K562 (cell line): ENCODE measurements at regions not wholly inside any gene's neighbourhood (a gene's known extent, or its start where the extent isn't known, plus 50 kb on each side); places are given as distances from the start of the nearest gene placed in this dataset.

ENCODE experiments used
- BACH1 ChIP-seq: fragments of 200-800 bp; sonication (Bioruptor generic); IDR thresholded peaks from 2 replicates; pipeline ENCODE4 v1.6.1; 2016; ENCODE audit warnings: missing genetic modification characterization, missing compliant biosample characterization
- DDX20 ChIP-seq: fragments of 450-650 bp; IDR thresholded peaks from 2 replicates; pipeline ENCODE4 v1.6.1; 2016; ENCODE audit warnings: missing genetic modification characterization, low read depth, mild to moderate bottlenecking, missing compliant biosample characterization, moderate library complexity
- EHMT2 ChIP-seq: fragments of 450-650 bp; IDR thresholded peaks from 2 replicates; pipeline ENCODE4 v1.6.1; 2018; ENCODE audit warnings: antibody characterized with exemption
- MTF1 ChIP-seq: fragments of 250-450 bp; sonication (Bioruptor Pico); IDR thresholded peaks from 2 replicates; pipeline ENCODE4 v1.9.0; 2021; ENCODE audit warnings: moderate library complexity, mild to moderate bottlenecking, inconsistent platforms, borderline replicate concordance
- NR2C1 ChIP-seq, 2 experiments: fragments of 450-650 bp; IDR thresholded peaks; 2 replicates each; pipeline ENCODE4 v1.6.1; 2017; ENCODE audit warnings: mild to moderate bottlenecking in 2 of 2, antibody characterized with exemption in 1 of 2, inconsistent platforms in 1 of 2, missing compliant biosample characterization in 1 of 2, missing genetic modification characterization in 1 of 2
- PURB ChIP-seq: sonication (generic); formaldehyde crosslinking; IDR thresholded peaks from 2 replicates; pipeline ENCODE4 v1.9.0; 2021; ENCODE audit warnings: low read depth, mild to moderate bottlenecking, missing genetic modification reagents
- SIRT6 ChIP-seq: IDR thresholded peaks from one replicate; pipeline ENCODE4 v1.6.1; 2012; ENCODE audit warnings: low read depth, mild to moderate bottlenecking, control low read depth, inconsistent platforms, low read length, moderate library complexity
- TCFL5 ChIP-seq: fragments of 250-450 bp; sonication (Bioruptor Pico); conservative IDR thresholded peaks from 2 replicates; pipeline ENCODE4 v1.6.1; 2021; ENCODE audit warnings: mild to moderate bottlenecking, moderate library complexity, matching md5 sums
- ZBED1 ChIP-seq: IDR thresholded peaks from 2 replicates; pipeline ENCODE4 v1.6.1; 2014
- ZNF431 ChIP-seq: sonication (generic); formaldehyde crosslinking; IDR thresholded peaks from 2 replicates; pipeline ENCODE4 v1.8.0; 2022; ENCODE audit warnings: mild to moderate bottlenecking, missing genetic modification reagents
- TF ChIP-seq, protein P1 (sequence below): fragments of 250-450 bp; sonication (Bioruptor Pico); IDR thresholded peaks from 2 replicates; pipeline ENCODE4 v1.8.0; 2022; ENCODE audit warnings: moderate library complexity, mild to moderate bottlenecking, inconsistent platforms
- TF ChIP-seq, protein P2 (sequence below): fragments of 250-450 bp; sonication (Bioruptor Pico); IDR thresholded peaks from 2 replicates; pipeline ENCODE4 v1.9.0; 2021; ENCODE audit warnings: mild to moderate bottlenecking, inconsistent platforms
- TF ChIP-seq, protein P3 (sequence below), 2 experiments: fragments of 450-650 bp; formaldehyde crosslinking in 1 of 2; IDR thresholded peaks; 2 replicates each; pipeline versions ENCODE4 v1.4.0 to v1.6.1; 2014 to 2020; ENCODE audit warnings: mild to moderate bottlenecking in 2 of 2, borderline replicate concordance in 1 of 2, low read depth in 1 of 2

DNA sequence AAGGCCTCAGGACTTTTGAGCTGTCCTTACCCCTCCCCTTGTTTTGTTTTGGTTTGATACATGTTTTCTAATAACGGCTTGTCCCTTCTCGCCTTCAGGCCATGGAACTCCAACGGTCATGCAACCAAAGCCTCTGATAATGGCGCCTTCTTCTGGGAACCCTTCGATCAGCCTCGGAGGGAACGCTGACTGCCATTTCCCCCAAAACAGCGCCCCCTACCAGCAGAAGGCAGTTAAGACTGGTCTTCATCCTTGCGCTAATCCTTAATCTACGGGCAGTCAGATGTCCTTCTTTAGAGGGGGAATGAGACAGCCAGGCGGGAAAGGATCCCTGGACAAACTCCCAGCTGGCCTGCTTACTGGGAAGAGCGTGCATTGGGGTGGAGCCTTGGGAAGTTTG lies 276.6 kb downstream of the ICE1 start (continued):
- TF ChIP-seq, protein P1, sequence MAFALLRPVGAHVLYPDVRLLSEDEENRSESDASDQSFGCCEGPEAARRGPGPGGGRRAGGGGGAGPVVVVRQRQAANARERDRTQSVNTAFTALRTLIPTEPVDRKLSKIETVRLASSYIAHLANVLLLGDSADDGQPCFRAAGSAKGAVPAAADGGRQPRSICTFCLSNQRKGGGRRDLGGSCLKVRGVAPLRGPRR, result no peak
- TF ChIP-seq BACH1 (tag) (no peak), ZNF431 (no peak), EHMT2 (peak; percentile 39; the same call in 1 of the 2 replicates), MTF1 (no peak), ZBED1 (no peak), NR2C1 (IDR thresholded peaks at IDR 0.05) (no peak), NR2C1 (tag; IDR thresholded peaks at IDR 0.05) (no peak), SIRT6 (no peak), DDX20 (no peak), PURB (no peak), TCFL5 (CRISPR knock-in tag) (no peak)
- TF ChIP-seq, protein P2, sequence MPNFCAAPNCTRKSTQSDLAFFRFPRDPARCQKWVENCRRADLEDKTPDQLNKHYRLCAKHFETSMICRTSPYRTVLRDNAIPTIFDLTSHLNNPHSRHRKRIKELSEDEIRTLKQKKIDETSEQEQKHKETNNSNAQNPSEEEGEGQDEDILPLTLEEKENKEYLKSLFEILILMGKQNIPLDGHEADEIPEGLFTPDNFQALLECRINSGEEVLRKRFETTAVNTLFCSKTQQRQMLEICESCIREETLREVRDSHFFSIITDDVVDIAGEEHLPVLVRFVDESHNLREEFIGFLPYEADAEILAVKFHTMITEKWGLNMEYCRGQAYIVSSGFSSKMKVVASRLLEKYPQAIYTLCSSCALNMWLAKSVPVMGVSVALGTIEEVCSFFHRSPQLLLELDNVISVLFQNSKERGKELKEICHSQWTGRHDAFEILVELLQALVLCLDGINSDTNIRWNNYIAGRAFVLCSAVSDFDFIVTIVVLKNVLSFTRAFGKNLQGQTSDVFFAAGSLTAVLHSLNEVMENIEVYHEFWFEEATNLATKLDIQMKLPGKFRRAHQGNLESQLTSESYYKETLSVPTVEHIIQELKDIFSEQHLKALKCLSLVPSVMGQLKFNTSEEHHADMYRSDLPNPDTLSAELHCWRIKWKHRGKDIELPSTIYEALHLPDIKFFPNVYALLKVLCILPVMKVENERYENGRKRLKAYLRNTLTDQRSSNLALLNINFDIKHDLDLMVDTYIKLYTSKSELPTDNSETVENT, result no peak
- TF ChIP-seq, protein P3, sequence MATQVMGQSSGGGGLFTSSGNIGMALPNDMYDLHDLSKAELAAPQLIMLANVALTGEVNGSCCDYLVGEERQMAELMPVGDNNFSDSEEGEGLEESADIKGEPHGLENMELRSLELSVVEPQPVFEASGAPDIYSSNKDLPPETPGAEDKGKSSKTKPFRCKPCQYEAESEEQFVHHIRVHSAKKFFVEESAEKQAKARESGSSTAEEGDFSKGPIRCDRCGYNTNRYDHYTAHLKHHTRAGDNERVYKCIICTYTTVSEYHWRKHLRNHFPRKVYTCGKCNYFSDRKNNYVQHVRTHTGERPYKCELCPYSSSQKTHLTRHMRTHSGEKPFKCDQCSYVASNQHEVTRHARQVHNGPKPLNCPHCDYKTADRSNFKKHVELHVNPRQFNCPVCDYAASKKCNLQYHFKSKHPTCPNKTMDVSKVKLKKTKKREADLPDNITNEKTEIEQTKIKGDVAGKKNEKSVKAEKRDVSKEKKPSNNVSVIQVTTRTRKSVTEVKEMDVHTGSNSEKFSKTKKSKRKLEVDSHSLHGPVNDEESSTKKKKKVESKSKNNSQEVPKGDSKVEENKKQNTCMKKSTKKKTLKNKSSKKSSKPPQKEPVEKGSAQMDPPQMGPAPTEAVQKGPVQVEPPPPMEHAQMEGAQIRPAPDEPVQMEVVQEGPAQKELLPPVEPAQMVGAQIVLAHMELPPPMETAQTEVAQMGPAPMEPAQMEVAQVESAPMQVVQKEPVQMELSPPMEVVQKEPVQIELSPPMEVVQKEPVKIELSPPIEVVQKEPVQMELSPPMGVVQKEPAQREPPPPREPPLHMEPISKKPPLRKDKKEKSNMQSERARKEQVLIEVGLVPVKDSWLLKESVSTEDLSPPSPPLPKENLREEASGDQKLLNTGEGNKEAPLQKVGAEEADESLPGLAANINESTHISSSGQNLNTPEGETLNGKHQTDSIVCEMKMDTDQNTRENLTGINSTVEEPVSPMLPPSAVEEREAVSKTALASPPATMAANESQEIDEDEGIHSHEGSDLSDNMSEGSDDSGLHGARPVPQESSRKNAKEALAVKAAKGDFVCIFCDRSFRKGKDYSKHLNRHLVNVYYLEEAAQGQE (IDR thresholded peaks at IDR 0.05; ENCODE audit: borderline replicate concordance), result peak; percentile 62
- TF ChIP-seq, protein P3 (CRISPR knock-in tag; IDR thresholded peaks at IDR 0.05; ENCODE audit: low read depth), result no peak
